ENCODE measurements at regions not wholly inside any gene's neighbourhood (a gene's known extent, or its start where the extent isn't known, plus 50 kb on each side); places are given as distances from the start of the nearest gene placed in this dataset.

DNA sequence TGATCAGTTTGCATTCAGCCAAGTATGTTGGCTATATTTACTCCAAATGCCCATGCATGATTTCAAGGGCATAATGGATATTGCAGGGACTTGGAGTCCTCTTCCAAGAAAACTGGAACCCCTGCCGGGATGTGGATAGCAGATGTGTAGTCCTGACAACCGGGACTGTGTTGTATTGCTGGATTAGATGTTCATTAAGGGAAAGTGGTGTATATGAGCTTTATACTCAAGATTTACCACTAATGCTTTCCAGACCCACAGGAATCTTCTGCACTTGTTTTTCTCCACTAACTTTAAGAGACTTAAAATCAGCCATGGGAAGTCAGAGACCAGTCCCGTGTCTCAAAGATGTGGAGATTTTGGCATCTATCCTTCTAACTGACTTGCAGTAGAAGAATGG, 770.9 kb downstream of the HDGFL1 start (continued):
- TF ChIP-seq, protein P1, sequence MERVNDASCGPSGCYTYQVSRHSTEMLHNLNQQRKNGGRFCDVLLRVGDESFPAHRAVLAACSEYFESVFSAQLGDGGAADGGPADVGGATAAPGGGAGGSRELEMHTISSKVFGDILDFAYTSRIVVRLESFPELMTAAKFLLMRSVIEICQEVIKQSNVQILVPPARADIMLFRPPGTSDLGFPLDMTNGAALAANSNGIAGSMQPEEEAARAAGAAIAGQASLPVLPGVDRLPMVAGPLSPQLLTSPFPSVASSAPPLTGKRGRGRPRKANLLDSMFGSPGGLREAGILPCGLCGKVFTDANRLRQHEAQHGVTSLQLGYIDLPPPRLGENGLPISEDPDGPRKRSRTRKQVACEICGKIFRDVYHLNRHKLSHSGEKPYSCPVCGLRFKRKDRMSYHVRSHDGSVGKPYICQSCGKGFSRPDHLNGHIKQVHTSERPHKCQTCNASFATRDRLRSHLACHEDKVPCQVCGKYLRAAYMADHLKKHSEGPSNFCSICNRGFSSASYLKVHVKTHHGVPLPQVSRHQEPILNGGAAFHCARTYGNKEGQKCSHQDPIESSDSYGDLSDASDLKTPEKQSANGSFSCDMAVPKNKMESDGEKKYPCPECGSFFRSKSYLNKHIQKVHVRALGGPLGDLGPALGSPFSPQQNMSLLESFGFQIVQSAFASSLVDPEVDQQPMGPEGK (tag by site-specific recombination; IDR thresholded peaks at IDR 0.05) = no peak
- TF ChIP-seq ZEB2 (tag by site-specific recombination; IDR thresholded peaks at IDR 0.05) (no peak), ZNF112 (tag by site-specific recombination; IDR thresholded peaks at IDR 0.05) (no peak), ZIC2 (tag by site-specific recombination; IDR thresholded peaks at IDR 0.05) (no peak), ZNF433 (tag by site-specific recombination; IDR thresholded peaks at IDR 0.05; ENCODE audit: low read depth) (no peak)

DNA sequence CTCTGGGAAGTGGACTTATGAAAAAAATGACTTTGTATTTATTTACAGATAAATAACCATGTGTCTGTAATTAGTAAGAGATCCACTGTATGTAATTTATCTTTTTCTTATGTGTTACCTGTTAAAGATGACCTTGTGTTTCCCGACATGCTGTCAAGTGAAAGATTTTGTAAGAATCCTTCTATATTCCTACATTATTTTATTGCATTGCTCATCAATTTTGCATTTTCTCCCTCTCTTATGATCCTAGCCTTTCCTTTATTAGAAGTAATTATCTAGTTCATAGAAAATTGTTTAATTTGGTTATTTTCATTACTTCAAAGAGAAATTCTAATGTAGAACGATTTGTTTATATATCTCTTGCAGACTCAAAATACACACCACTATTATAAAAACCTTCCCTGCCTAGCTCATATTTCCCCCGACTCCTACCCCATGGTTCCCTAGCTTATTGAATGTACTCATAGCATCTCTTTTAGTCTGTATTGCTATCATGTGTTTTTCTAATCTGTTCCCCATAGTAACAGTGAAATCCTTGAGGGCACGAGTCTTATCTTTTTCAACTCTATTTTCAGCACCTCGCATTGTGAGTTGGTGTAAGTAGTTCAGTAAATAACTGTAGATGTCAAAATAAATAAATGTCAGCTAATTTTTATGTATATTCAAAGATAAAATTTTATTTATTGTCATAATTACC, 774.4 kb downstream of the HDGFL1 start:
- POLR2A ChIA-PET = no interaction called here
- H3K4me3 ChIP-seq (ENCODE audit: low read depth, low read length) = no peak overlapping the region
- CTCF ChIA-PET = no interaction called here
- H3K36me3 ChIP-seq (ENCODE audit: control insufficient read depth in 2 of 2, insufficient read depth in 1 of 2, low read length in 2 of 2) = no peaks in the 10 kb centered on the region
- no peaks in the 10 kb centered on the region for H3K4me1 ChIP-seq (ENCODE audit: control insufficient read depth, insufficient read depth, low read length)
- TF ChIP-seq ZNF16 (tag by site-specific recombination; IDR thresholded peaks at IDR 0.05; ENCODE audit: low read depth) (no peak), ZSCAN30 (tag by site-specific recombination; IDR thresholded peaks at IDR 0.05) (no peak), ZNF621 (tag by site-specific recombination; IDR thresholded peaks at IDR 0.05) (no peak), ZNF426 (tag by site-specific recombination; IDR thresholded peaks at IDR 0.05) (no peak), ZNF623 (tag by site-specific recombination; IDR thresholded peaks at IDR 0.05) (no peak), ZNF707 (tag by site-specific recombination; IDR thresholded peaks at IDR 0.05) (no peak), ZNF37A (tag by site-specific recombination; IDR thresholded peaks at IDR 0.05) (no peak), ZNF175 (tag by site-specific recombination; IDR thresholded peaks at IDR 0.05) (no peak)
- no peak overlapping the region for H3K27ac ChIP-seq (ENCODE audit: extremely low read depth, low read depth, low read length)
- H3K9me3 ChIP-seq (ENCODE audit: control insufficient read depth, insufficient read depth, low read depth, low read length) = no peaks in the 10 kb centered on the region

DNA sequence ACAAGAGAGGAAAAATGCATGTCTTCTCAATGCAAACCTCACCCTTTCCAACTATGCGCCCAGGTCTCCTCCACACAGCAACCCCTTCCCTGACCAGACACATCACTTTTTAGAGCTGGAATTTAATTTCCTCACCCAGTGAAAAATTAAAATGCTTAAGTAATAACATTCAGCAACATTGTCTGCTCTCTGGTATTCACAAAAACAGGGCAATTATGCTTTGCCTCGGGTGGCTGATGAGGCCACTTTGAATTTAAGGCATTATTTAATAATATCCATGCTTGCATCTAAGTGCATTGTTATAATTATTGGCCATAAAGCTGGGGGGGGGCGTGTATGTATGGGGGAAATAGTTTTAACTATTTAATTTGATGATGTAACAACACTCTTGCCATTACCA, 777.8 kb upstream of the NRSN1 start:
- H3K36me3 ChIP-seq (ENCODE audit: control insufficient read depth in 2 of 2, insufficient read depth in 1 of 2, low read length in 2 of 2) = no peaks in the 10 kb centered on the region
- POLR2A ChIA-PET = no interaction called here
- H3K27ac ChIP-seq (ENCODE audit: extremely low read depth, low read depth, low read length) = no peak overlapping the region
- CTCF ChIA-PET = no interaction called here
- no peak overlapping the region for H3K4me3 ChIP-seq (ENCODE audit: low read depth, low read length)
- no peaks in the 10 kb centered on the region for H3K9me3 ChIP-seq (ENCODE audit: control insufficient read depth, insufficient read depth, low read depth, low read length)
- TF ChIP-seq KLF7 (tag by site-specific recombination; IDR thresholded peaks at IDR 0.05; ENCODE audit: borderline replicate concordance) = no peak
- no peak for TF ChIP-seq ZNF274 (IDR thresholded peaks at IDR 0.05; ENCODE audit: low read length)
- TF ChIP-seq ZNF274 (tag by site-specific recombination; IDR thresholded peaks at IDR 0.05; ENCODE audit: borderline replicate concordance) = no peak
- no peak for TF ChIP-seq ZNF24 (tag by site-specific recombination; IDR thresholded peaks at IDR 0.05)
- TF ChIP-seq SCRT1 (tag by site-specific recombination; IDR thresholded peaks at IDR 0.05; ENCODE audit: borderline replicate concordance) = no peak
- TF ChIP-seq GLI4 (tag by site-specific recombination; IDR thresholded peaks at IDR 0.05) = no peak
- TF ChIP-seq KLF9 (tag by site-specific recombination; IDR thresholded peaks at IDR 0.05; ENCODE audit: low read depth) = no peak
- TF ChIP-seq ZNF621 (tag by site-specific recombination; IDR thresholded peaks at IDR 0.05) = no peak
- TF ChIP-seq GFI1B (tag by site-specific recombination; IDR thresholded peaks at IDR 0.05) = no peak
- no peak for TF ChIP-seq KLF10 (tag by site-specific recombination; IDR thresholded peaks at IDR 0.05)
- TF ChIP-seq ZNF549 (tag by site-specific recombination; IDR thresholded peaks at IDR 0.05) = no peak
- TF ChIP-seq, protein P2, sequence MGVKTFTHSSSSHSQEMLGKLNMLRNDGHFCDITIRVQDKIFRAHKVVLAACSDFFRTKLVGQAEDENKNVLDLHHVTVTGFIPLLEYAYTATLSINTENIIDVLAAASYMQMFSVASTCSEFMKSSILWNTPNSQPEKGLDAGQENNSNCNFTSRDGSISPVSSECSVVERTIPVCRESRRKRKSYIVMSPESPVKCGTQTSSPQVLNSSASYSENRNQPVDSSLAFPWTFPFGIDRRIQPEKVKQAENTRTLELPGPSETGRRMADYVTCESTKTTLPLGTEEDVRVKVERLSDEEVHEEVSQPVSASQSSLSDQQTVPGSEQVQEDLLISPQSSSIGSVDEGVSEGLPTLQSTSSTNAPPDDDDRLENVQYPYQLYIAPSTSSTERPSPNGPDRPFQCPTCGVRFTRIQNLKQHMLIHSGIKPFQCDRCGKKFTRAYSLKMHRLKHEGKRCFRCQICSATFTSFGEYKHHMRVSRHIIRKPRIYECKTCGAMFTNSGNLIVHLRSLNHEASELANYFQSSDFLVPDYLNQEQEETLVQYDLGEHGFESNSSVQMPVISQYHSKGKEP (tag by site-specific recombination; IDR thresholded peaks at IDR 0.05) = no peak
- H3K4me1 ChIP-seq (ENCODE audit: control insufficient read depth, insufficient read depth, low read length) = no peaks in the 10 kb centered on the region
